Skeletal muscle satellite cell (primary cell): ENCODE measurements at regions not wholly inside any gene's neighbourhood (a gene's known extent, or its start where the extent isn't known, plus 50 kb on each side); places are given as distances from the start of the nearest gene placed in this dataset.
A peak's percentile ranks its signal among the peaks of the same experiment; 100 is the strongest.
"Not testable (repeated sequence)": the region's sequence is repeated elsewhere in the genome, so short reads cannot be mapped to it uniquely, and the experiment has no call there.

Source experiments
- H3K27me3 ChIP-seq: 2 replicates; pipeline ENCODE4 v1.7.0; 2013; ENCODE audit warnings: low read length; ENCODE audit not compliant: control insufficient read depth, insufficient read depth
- H3K36me3 ChIP-seq: 2 replicates; pipeline ENCODE4 v1.7.0; 2013; ENCODE audit warnings: mild to moderate bottlenecking, control low read depth, low read length; ENCODE audit not compliant: insufficient read depth
- H3K4me1 ChIP-seq: 2 replicates; pipeline ENCODE4 v1.7.0; 2013; ENCODE audit warnings: low read length; ENCODE audit not compliant: control insufficient read depth, insufficient read depth
- H3K4me2 ChIP-seq: 2 replicates; pipeline ENCODE4 v1.7.0; 2013; ENCODE audit warnings: mild to moderate bottlenecking, low read length
- H3K4me3 ChIP-seq: 2 replicates; pipeline ENCODE4 v1.7.0; 2013; ENCODE audit warnings: low read length
- H3K9ac ChIP-seq: 2 replicates; pipeline ENCODE4 v1.7.0; 2013; ENCODE audit warnings: mild to moderate bottlenecking, low read depth, low read length, moderate library complexity
- H3K9me3 ChIP-seq: replicated peaks from 2 replicates; pipeline ENCODE4 v1.7.0; 2013; ENCODE audit warnings: mild to moderate bottlenecking, control low read depth, low read length

- Histone ChIP-seq H3K4me2 (no peak overlapping the region), H3K27me3 (no peaks in the 10 kb centered on the region), H3K4me3 (no peak overlapping the region), H3K36me3 (no peaks in the 10 kb centered on the region), H3K4me1 (no peaks in the 10 kb centered on the region), H3K9me3 (no peaks in the 10 kb centered on the region), H3K9ac (no peak overlapping the region)
Observed at GRCh38 chr18:8882632-8883408, 177.5 kb downstream of the MTCL1 start.

GRCh38 chr18:8883409-8883668 is 178.0 kb downstream of the MTCL1 start:
- Histone ChIP-seq H3K4me1 (no peaks in the 10 kb centered on the region), H3K27me3 (no peaks in the 10 kb centered on the region), H3K4me3 (no peak overlapping the region), H3K4me2 (no peak overlapping the region), H3K9ac (no peak overlapping the region), H3K36me3 (no peaks in the 10 kb centered on the region), H3K9me3 (no peaks in the 10 kb centered on the region)

- H3K36me3 ChIP-seq, H3K4me3 ChIP-seq, H3K9ac ChIP-seq, H3K27me3 ChIP-seq, H3K4me2 ChIP-seq, H3K9me3 ChIP-seq: not testable (repeated sequence)
- peaks cover 18% of the 10 kb centered on the region for H3K4me1 ChIP-seq
Observed at GRCh38 chr18:8887877-8888276, 182.5 kb downstream of the MTCL1 start.

GRCh38 chr18:8889489-8889888 is 184.1 kb downstream of the MTCL1 start:
- Histone ChIP-seq H3K4me3 (no peak overlapping the region), H3K9me3 (no peaks in the 10 kb centered on the region), H3K27me3 (no peaks in the 10 kb centered on the region), H3K4me1 (peaks cover 18% of the 10 kb centered on the region), H3K36me3 (no peaks in the 10 kb centered on the region), H3K4me2 (no peak overlapping the region), H3K9ac (no peak overlapping the region)

- not testable (repeated sequence) for H3K9me3 ChIP-seq, H3K36me3 ChIP-seq, H3K27me3 ChIP-seq, H3K9ac ChIP-seq, H3K4me3 ChIP-seq, H3K4me2 ChIP-seq
- H3K4me1 ChIP-seq: peaks cover 18% of the 10 kb centered on the region
Observed at GRCh38 chr18:8890503-8890902, 185.1 kb downstream of the MTCL1 start.

GRCh38 chr18:8890957-8891464 is 185.7 kb downstream of the MTCL1 start:
- no peaks in the 10 kb centered on the region for H3K27me3 ChIP-seq
- no peak overlapping the region for H3K9ac ChIP-seq
- no peak overlapping the region for H3K4me3 ChIP-seq
- H3K9me3 ChIP-seq: no peaks in the 10 kb centered on the region
- H3K4me1 ChIP-seq: peaks cover 18% of the 10 kb centered on the region
- H3K4me2 ChIP-seq: peak overlapping the region; percentile 38
- H3K36me3 ChIP-seq: no peaks in the 10 kb centered on the region

- Histone ChIP-seq H3K9me3 (no peaks in the 10 kb centered on the region), H3K9ac (no peak overlapping the region), H3K4me2 (no peak overlapping the region), H3K27me3 (no peaks in the 10 kb centered on the region), H3K4me3 (no peak overlapping the region), H3K36me3 (no peaks in the 10 kb centered on the region), H3K4me1 (peaks cover 18% of the 10 kb centered on the region)
Observed at GRCh38 chr18:8893221-8893620, 187.9 kb downstream of the MTCL1 start.

GRCh38 chr18:8893628-8894231 is 188.4 kb downstream of the MTCL1 start:
- no peaks in the 10 kb centered on the region for H3K27me3 ChIP-seq
- H3K4me3 ChIP-seq: no peak overlapping the region
- no peak overlapping the region for H3K4me2 ChIP-seq
- H3K36me3 ChIP-seq: no peaks in the 10 kb centered on the region
- peaks cover 18% of the 10 kb centered on the region for H3K4me1 ChIP-seq
- no peak overlapping the region for H3K9ac ChIP-seq
- H3K9me3 ChIP-seq: no peaks in the 10 kb centered on the region

- H3K4me3 ChIP-seq: no peak overlapping the region
- no peaks in the 10 kb centered on the region for H3K36me3 ChIP-seq
- no peaks in the 10 kb centered on the region for H3K9me3 ChIP-seq
- peaks cover 12% of the 10 kb centered on the region for H3K4me1 ChIP-seq
- H3K27me3 ChIP-seq: no peaks in the 10 kb centered on the region
- no peak overlapping the region for H3K9ac ChIP-seq
- no peak overlapping the region for H3K4me2 ChIP-seq
Observed at GRCh38 chr18:8894823-8895222, 189.5 kb downstream of the MTCL1 start.

GRCh38 chr18:8895341-8895740 is 190.0 kb downstream of the MTCL1 start:
- H3K9me3 ChIP-seq: no peaks in the 10 kb centered on the region
- H3K9ac ChIP-seq: no peak overlapping the region
- H3K4me2 ChIP-seq: no peak overlapping the region
- no peak overlapping the region for H3K4me3 ChIP-seq
- no peaks in the 10 kb centered on the region for H3K27me3 ChIP-seq
- peaks cover 9% of the 10 kb centered on the region for H3K4me1 ChIP-seq
- no peaks in the 10 kb centered on the region for H3K36me3 ChIP-seq

GRCh38 chr18:8895987-8896619 is 190.7 kb downstream of the MTCL1 start:
- no peak overlapping the region for H3K4me2 ChIP-seq
- no peaks in the 10 kb centered on the region for H3K36me3 ChIP-seq
- H3K27me3 ChIP-seq: no peaks in the 10 kb centered on the region
- H3K4me3 ChIP-seq: no peak overlapping the region
- H3K4me1 ChIP-seq: peaks cover 5% of the 10 kb centered on the region
- no peak overlapping the region for H3K9ac ChIP-seq
- H3K9me3 ChIP-seq: no peaks in the 10 kb centered on the region

GRCh38 chr18:8899000-8899399 is 193.6 kb downstream of the MTCL1 start:
- H3K9me3 ChIP-seq: no peaks in the 10 kb centered on the region
- no peak overlapping the region for H3K4me2 ChIP-seq
- no peak overlapping the region for H3K4me3 ChIP-seq
- H3K9ac ChIP-seq: no peak overlapping the region
- H3K36me3 ChIP-seq: no peaks in the 10 kb centered on the region
- H3K4me1 ChIP-seq: no peaks in the 10 kb centered on the region
- H3K27me3 ChIP-seq: no peaks in the 10 kb centered on the region
